Stomach (tissue), 8 donors: ENCODE measurements at regions not wholly inside any gene's neighbourhood (a gene's known extent, or its start where the extent isn't known, plus 50 kb on each side); places are given as distances from the start of the nearest gene placed in this dataset.

Experiments used
- DNase-seq, 2 donors: peaks; one replicate each; pipeline versions ENCODE4 v3.0.0 to v3.0.0-alpha.2; 2013 to 2019
- H3K27ac ChIP-seq, 5 donors: fragments of 200-600 bp in 4 of 5; sonication (generic) in 4 of 5; one replicate each; pipeline ENCODE4 v1.5.1; 2013 to 2019; ENCODE audit warnings: mild to moderate bottlenecking in 1 of 5, moderate library complexity in 1 of 5
- H3K27me3 ChIP-seq, 3 donors: fragments of 200-600 bp; sonication (generic); one replicate each; pipeline ENCODE4 v1.5.1; 2017 to 2019; ENCODE audit warnings: mixed run types in 1 of 3
- H3K36me3 ChIP-seq, 4 donors: fragments of 200-600 bp; sonication (generic); 1 replicate in 3 of 4; 2 replicates in 1 of 4; pipeline ENCODE4 v1.5.1; 2016 to 2019
- H3K4me1 ChIP-seq, 4 donors: fragments of 200-600 bp; sonication (generic); one replicate each; pipeline ENCODE4 v1.5.1; 2016 to 2019
- H3K4me3 ChIP-seq, 4 donors: fragments of 200-600 bp; sonication (generic) in 3 of 4; one replicate each; pipeline ENCODE4 v1.5.1; 2016 to 2019; ENCODE audit warnings: mild to moderate bottlenecking in 1 of 4
- H3K9me3 ChIP-seq, 4 donors: fragments of 200-600 bp; sonication (generic); one replicate each; pipeline ENCODE4 v1.5.1; 2016 to 2019
- CTCF ChIP-seq, 7 experiments: fragments of 450-650 bp in 4 of 7; fragments of 200-600 bp in 3 of 7; sonication (generic) in 3 of 7; IDR thresholded peaks; one replicate each; pipeline ENCODE4 v1.5.1; 2016 to 2019; ENCODE audit warnings: antibody characterized with exemption in 7 of 7, control low read depth in 2 of 7, mild to moderate bottlenecking in 1 of 7
- EP300 ChIP-seq: sonication (generic); formaldehyde crosslinking; IDR thresholded peaks from one replicate; pipeline ENCODE4 v1.6.1; 2017; ENCODE audit warnings: antibody characterized with exemption
- POLR2A ChIP-seq, 4 donors: fragments of 450-650 bp; IDR thresholded peaks; one replicate each; pipeline ENCODE4 v1.6.1; 2016; ENCODE audit warnings: antibody characterized with exemption in 4 of 4, control low read depth in 2 of 4, mild to moderate bottlenecking in 1 of 4, moderate library complexity in 1 of 4
- POLR2AphosphoS5 ChIP-seq, 3 donors: sonication (generic); formaldehyde crosslinking; IDR thresholded peaks; one replicate each; pipeline ENCODE4 v1.6.1; 2016; ENCODE audit warnings: antibody characterized with exemption in 3 of 3
- WGBS, 5 donors: extraction: QIAGEN DNeasy Blood & Tissue Kit in 3 of 5; methylation state at CpG; one replicate each; pipeline versions ENCODE4 v1.1.5 to v1.1.7; 2013 to 2018; 5-methylcytosine and 5-hydroxymethylcytosine counted together
- intact Hi-C: fragments of 100-400 bp; cut with DNase I; formaldehyde crosslinking; loops from one replicate; pipeline ENCODE4 v1.15.1; 2023; ENCODE audit warnings: low total_unique reads
- donor health status: healthy with polysubstance abuse.
- donor health status: Bipolar disorder and iron deficiency.
- donor health status: healthy.

DNA sequence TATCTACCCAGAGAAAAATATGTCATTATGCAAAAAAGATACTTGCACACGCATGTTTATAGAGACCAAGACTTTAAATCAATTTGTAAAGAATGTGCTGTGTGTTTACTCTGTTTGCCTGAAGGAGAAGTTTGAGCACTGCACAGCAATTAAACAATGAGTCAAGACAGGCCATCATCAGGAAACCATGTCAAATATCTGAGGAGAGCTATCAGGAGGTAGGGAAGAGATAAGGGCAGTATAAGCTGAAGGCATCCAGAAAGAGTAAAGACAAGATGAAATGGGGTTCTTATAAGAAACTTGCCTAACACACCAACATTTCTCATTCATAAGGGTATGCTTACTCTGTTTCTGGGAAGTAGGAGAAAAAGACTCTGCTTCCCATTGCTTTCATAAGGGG, 405.8 kb upstream of the PTGER4 start:
- Histone ChIP-seq H3K9me3 (no peaks in the 10 kb centered on the region), H3K4me1 (no peaks in the 10 kb centered on the region), H3K4me3 (no peak overlapping the region), H3K27ac (no peak overlapping the region), H3K36me3 (no peaks in the 10 kb centered on the region), H3K27me3 (no peaks in the 10 kb centered on the region)
- DNase-seq = no peak
- intact Hi-C loops = no loop called here
- no peak for TF ChIP-seq CTCF (IDR thresholded peaks at IDR 0.05)
- TF ChIP-seq POLR2AphosphoS5 (IDR thresholded peaks at IDR 0.05) = no peak
- WGBS, 5 donors = 67 to 86% (median 79%) methylated on average over 1 of the region's 1 CpG

DNA sequence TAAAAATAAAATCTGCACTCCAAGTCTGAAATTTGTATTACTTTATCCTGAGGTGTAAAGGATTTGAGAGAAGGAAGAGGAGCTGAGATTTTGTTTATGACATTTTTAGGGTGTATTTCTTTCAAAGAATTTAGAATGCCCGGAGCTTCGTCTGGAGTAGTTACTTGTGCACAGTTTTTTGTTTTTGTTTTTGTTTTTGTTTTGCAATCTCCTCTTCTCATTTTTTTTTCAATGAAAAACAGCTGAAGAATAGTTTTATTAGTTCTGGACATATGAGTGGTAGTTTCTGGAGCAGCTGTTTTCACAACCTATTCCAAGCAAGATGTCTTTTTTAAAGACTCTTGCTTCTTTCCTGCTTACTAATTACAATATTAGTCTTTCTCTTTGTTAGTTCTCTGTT, 408.2 kb upstream of the PTGER4 start:
- TF ChIP-seq POLR2AphosphoS5 (IDR thresholded peaks at IDR 0.05) (no peak), EP300 (no peak), POLR2A (IDR thresholded peaks at IDR 0.05) (no peak), CTCF (IDR thresholded peaks at IDR 0.05) (no peak)
- Histone ChIP-seq H3K9me3 (no peaks in the 10 kb centered on the region), H3K4me1 (no peaks in the 10 kb centered on the region), H3K27me3 (no peaks in the 10 kb centered on the region), H3K36me3 (no peaks in the 10 kb centered on the region), H3K4me3 (no peak overlapping the region), H3K27ac (no peak overlapping the region)
- 75 to 91% (median 85%) methylated on average over 2 of the region's 2 CpGs for WGBS, 5 donors
- intact Hi-C loops = no loop called here
- no peak for DNase-seq

- no peak overlapping the region for H3K27ac ChIP-seq
- H3K36me3 ChIP-seq = no peaks in the 10 kb centered on the region
- intact Hi-C loops = no loop called here
- WGBS, 5 donors = 62 to 84% (median 74%) methylated on average over 2 of the region's 2 CpGs
- no peak for DNase-seq
- H3K27me3 ChIP-seq = no peaks in the 10 kb centered on the region
- H3K4me3 ChIP-seq = no peak overlapping the region
- no peaks in the 10 kb centered on the region for H3K4me1 ChIP-seq
- H3K9me3 ChIP-seq = no peaks in the 10 kb centered on the region
- no peak for TF ChIP-seq EP300
- no peak for TF ChIP-seq POLR2AphosphoS5 (IDR thresholded peaks at IDR 0.05)
- TF ChIP-seq POLR2A (IDR thresholded peaks at IDR 0.05) = no peak
- TF ChIP-seq CTCF (IDR thresholded peaks at IDR 0.05) = no peak
Measured at GRCh38 chr5:40270274-40270845, 409.4 kb upstream of the PTGER4 start.

- H3K4me1 ChIP-seq = no peaks in the 10 kb centered on the region
- TF ChIP-seq POLR2AphosphoS5 (IDR thresholded peaks at IDR 0.05) (no peak), POLR2A (IDR thresholded peaks at IDR 0.05) (no peak), CTCF (IDR thresholded peaks at IDR 0.05) (no peak), EP300 (no peak)
Measured at GRCh38 chr5:40268088-40268487, 411.6 kb upstream of the PTGER4 start.

More at GRCh38 chr5:40268088-40268487, 411.6 kb upstream of the PTGER4 start:
- DNase-seq = no peak
- Histone ChIP-seq H3K27me3 (no peaks in the 10 kb centered on the region), H3K27ac (no peak overlapping the region), H3K36me3 (no peaks in the 10 kb centered on the region), H3K4me3 (no peak overlapping the region), H3K9me3 (no peaks in the 10 kb centered on the region)
- intact Hi-C loops = no loop called here
- WGBS, 5 donors = 69 to 81% (median 74%) methylated on average over 1 of the region's 1 CpG
